Heart left ventricle (tissue), 13 donors: ENCODE measurements at regions not wholly inside any gene's neighbourhood (a gene's known extent, or its start where the extent isn't known, plus 50 kb on each side); places are given as distances from the start of the nearest gene placed in this dataset.
"Not testable (repeated sequence)": the region's sequence is repeated elsewhere in the genome, so short reads cannot be mapped to it uniquely, and the experiment has no call there.

ENCODE experiments used
- CTCF ChIP-seq, 12 donors: fragments of 200-600 bp; sonication (generic) in 4 of 12; IDR thresholded peaks; one replicate each; pipeline versions ENCODE4 v1.5.0 to v1.8.0; 2018 to 2022; ENCODE audit warnings: antibody characterized with exemption in 12 of 12, mild to moderate bottlenecking in 5 of 12
- POLR2A ChIP-seq, 2 donors: fragments of 450-650 bp; IDR thresholded peaks; one replicate each; pipeline ENCODE4 v1.6.1; 2017; ENCODE audit warnings: antibody characterized with exemption in 2 of 2, mild to moderate bottlenecking in 2 of 2, moderate library complexity in 2 of 2
- donor health status: ischemic (EF 13 %, LVEDD 7.1; RV severe dilation, severe dysfunction).
- donor health status: DM: no; HTN: yes; CAD: no.
- donor health status: DM: no; HTN: no; CAD: no.
- donor health status: ischemic (EF 25% LVEDD 6.9; RV normal size, moderate dysfunction).
- donor health status: ischemic (EF 25% LVEDD 5.7; RV mildly dilated, moderate dysfunction).
- donor health status: ischemic (EF 35%, LVEDD 5.7; RV mildly dilated, moderate dysfunction).
- donor health status: nonischemic (EF 11% LVEDD 7.7; RV severe dilation, severe dysfunction).
- donor health status: DM: yes; HTN: yes; CAD: no.
- donor health status: PGD.
- donor health status: ischemic (EF 29% LVEDD 5.4; RV normal size, mild dysfunction).
- donor health status: nonischemic (EF 23%, LVEDD 6.1; RV moderate dilation, normal function).

- TF ChIP-seq CTCF, POLR2A (IDR thresholded peaks at IDR 0.05): not testable (repeated sequence)
Measured at GRCh38 chr15:26026671-26027070, 163.5 kb upstream of the ATP10A start.
